Upper lobe of right lung (tissue), 1 donor: ENCODE measurements at regions not wholly inside any gene's neighbourhood (a gene's known extent, or its start where the extent isn't known, plus 50 kb on each side); places are given as distances from the start of the nearest gene placed in this dataset.

Experiments used
- ATAC-seq: fragments of 200-7000 bp; cut with Tn5 transposase; one replicate; pipeline ENCODE4 v1.9.1; 2020; ENCODE audit warnings: mild to moderate bottlenecking, moderate library complexity
- DNase-seq: peaks from one replicate; pipeline ENCODE4 v3.0.0-alpha.2; 2020
- H3K27ac ChIP-seq: fragments of 200-600 bp; one replicate; pipeline ENCODE4 v1.8.0; 2022
- H3K27me3 ChIP-seq: fragments of 200-600 bp; one replicate; pipeline ENCODE4 v1.8.0; 2022; ENCODE audit warnings: mild to moderate bottlenecking
- H3K36me3 ChIP-seq: fragments of 200-600 bp; one replicate; pipeline ENCODE4 v1.8.0; 2022
- H3K4me1 ChIP-seq: fragments of 200-600 bp; one replicate; pipeline ENCODE4 v1.8.0; 2022
- H3K4me3 ChIP-seq: fragments of 200-600 bp; one replicate; pipeline ENCODE4 v1.8.0; 2022; ENCODE audit warnings: mild to moderate bottlenecking
- H3K9me3 ChIP-seq: fragments of 200-600 bp; one replicate; pipeline ENCODE4 v1.8.0; 2022
- CTCF ChIP-seq: fragments of 200-600 bp; IDR thresholded peaks from one replicate; pipeline ENCODE4 v1.8.0; 2022; ENCODE audit warnings: antibody characterized with exemption
- intact Hi-C: fragments of 100-400 bp; cut with DNase I; formaldehyde crosslinking; loops from one replicate; pipeline ENCODE4 v1.11.0; 2022
- donor health status: DM: no; HTN: yes; CAD: no; lungs with severe emphysema.

DNA sequence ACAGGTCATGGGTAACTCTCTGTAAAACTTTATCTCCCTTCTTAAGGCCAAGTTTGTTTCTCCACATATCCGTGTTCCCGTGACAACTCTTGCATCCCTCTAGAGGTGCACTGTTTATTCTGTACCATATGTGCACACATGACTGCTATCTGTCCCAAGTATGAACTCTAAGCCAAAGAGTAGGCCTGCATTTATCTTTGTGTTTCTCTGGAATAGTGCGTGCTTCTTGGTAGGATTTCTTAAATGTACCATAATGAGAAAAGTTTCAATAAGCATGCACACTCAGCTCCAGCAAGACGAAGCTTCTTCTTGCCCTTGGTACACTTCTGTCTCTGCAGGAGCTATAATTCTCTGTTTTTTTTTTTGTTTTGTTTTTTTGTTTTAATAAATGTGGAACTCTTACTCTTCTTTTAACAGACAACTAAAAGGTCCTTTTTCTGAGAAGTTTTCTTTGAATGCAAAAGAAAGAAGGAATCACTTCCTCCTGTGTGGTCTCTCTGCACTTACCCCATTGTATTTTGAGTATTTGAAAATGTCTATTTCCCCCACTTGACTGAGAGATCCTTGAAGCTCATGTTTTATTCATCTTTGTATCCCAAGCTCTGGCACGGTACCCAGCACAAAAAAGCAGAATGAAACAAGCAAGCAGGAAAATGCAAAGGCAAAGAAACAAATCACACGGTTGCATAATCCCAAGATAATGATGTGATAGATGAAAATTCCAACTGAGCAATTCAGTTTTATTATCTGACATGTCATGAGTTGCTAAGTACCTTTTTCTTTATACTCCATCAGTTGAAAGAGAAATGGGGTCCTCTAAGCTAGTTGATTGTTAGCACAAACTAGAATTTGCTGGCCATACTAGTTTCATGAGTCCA lies 521.9 kb upstream of the BOD1L1 start:
- Histone ChIP-seq H3K27me3 (no peaks in the 10 kb centered on the region), H3K27ac (no peak overlapping the region), H3K36me3 (no peaks in the 10 kb centered on the region), H3K4me3 (no peak overlapping the region), H3K4me1 (no peaks in the 10 kb centered on the region), H3K9me3 (no peaks in the 10 kb centered on the region)
- intact Hi-C loops: no loop called here
- TF ChIP-seq CTCF: no peak
- ATAC-seq (no peak), DNase-seq (no peak)

DNA sequence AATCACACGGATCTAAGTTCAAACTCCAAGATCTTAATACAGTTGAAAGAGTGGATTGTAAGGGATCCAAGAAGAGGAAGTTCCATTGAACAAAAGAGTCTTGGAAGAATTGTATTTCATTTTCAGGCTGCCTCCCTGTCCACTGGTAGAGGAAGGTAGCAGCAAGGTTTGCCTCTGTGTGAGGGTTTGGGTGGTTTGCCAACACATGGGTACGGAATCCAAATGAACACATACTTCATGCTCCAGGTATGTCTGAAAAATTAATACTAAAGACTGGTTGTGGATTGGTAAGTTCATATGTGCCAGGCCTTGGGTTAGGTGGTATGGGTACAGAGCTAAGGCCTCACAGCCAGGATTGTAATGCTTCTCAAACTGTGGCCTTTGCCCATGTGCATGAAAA lies 523.6 kb upstream of the BOD1L1 start:
- Histone ChIP-seq H3K9me3 (no peaks in the 10 kb centered on the region), H3K4me3 (no peak overlapping the region), H3K36me3 (no peaks in the 10 kb centered on the region), H3K27ac (no peak overlapping the region), H3K4me1 (no peaks in the 10 kb centered on the region), H3K27me3 (no peaks in the 10 kb centered on the region)
- no peak for TF ChIP-seq CTCF
- no peak for DNase-seq
- intact Hi-C loops: no loop called here
- ATAC-seq: no peak

DNA sequence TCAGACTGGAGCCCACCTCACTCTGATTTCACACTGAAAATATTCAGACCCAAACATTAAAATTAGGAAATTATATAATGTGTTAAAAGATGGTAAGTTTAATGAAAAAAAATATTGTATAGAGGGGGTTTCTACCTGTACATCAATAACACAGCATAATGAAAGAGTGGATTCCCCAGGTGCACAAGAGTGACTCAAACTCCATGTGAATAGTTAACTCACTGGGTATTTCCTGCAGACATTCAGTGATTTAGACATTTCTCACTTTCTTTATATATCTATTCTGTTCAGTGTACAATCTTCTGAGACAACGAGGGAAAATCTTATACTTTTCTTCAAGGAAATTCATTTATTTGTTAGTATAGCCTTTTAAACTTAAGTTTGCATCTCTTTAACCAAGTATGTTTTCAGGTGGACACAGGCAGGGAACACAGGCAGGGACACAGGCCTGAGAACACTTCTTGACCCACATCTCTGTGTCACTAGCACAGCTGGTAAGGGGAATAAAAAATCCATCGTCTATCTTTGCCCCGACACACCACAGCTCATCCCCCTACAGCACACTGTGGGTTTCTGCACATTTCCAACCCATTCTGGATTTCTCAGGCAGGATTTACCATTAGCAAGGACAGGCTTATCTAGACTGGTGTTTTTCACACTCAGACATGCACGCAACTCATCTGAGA lies 525.5 kb upstream of the BOD1L1 start:
- Histone ChIP-seq H3K4me1 (no peaks in the 10 kb centered on the region), H3K27me3 (no peaks in the 10 kb centered on the region), H3K4me3 (no peak overlapping the region), H3K9me3 (no peaks in the 10 kb centered on the region), H3K27ac (no peak overlapping the region), H3K36me3 (no peaks in the 10 kb centered on the region)
- TF ChIP-seq CTCF: no peak
- no peak for DNase-seq
- ATAC-seq: no peak
- intact Hi-C loops: no loop called here

- DNase-seq (no peak), ATAC-seq (no peak)
- Histone ChIP-seq H3K27me3 (no peaks in the 10 kb centered on the region), H3K27ac (no peak overlapping the region), H3K9me3 (no peaks in the 10 kb centered on the region), H3K36me3 (no peaks in the 10 kb centered on the region), H3K4me3 (no peak overlapping the region), H3K4me1 (no peaks in the 10 kb centered on the region)
- no peak for TF ChIP-seq CTCF
- intact Hi-C loops: no loop called here
Observed at GRCh38 chr4:14155803-14156202, 528.3 kb upstream of the BOD1L1 start.

DNA sequence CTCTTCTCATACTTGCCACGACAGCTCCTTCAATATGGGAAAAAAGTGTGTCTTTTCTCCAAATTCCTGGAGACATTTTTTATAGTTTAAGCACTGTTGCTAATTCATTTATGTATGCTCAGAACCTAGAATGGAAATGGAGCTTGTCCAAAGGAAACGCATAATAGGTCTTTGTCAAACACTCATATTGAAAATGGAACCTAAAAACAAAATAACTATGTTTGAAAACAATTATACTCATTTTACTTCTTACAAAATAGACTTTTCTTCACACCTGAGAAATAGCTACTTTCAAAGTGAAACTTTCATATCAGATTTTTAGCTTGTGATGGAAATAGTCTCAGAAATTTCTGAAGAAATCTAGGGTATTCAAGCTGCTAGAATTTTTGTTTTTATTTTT lies 529.7 kb upstream of the BOD1L1 start:
- no peaks in the 10 kb centered on the region for H3K9me3 ChIP-seq
- no peak overlapping the region for H3K4me3 ChIP-seq
- no peak overlapping the region for H3K27ac ChIP-seq
- TF ChIP-seq CTCF: no peak
- H3K27me3 ChIP-seq: no peaks in the 10 kb centered on the region
- DNase-seq (no peak), ATAC-seq (no peak)
- intact Hi-C loops: no loop called here
- no peaks in the 10 kb centered on the region for H3K4me1 ChIP-seq
- no peaks in the 10 kb centered on the region for H3K36me3 ChIP-seq
